DOHH2 (cell line): ENCODE measurements at regions not wholly inside any gene's neighbourhood (a gene's known extent, or its start where the extent isn't known, plus 50 kb on each side); places are given as distances from the start of the nearest gene placed in this dataset.

ENCODE experiments used
- EZH2phosphoT487 ChIP-seq: fragments of 200-600 bp; sonication (generic); IDR thresholded peaks from 2 replicates; pipeline ENCODE4 v1.6.1; 2017; ENCODE audit warnings: borderline replicate concordance, mild to moderate bottlenecking, antibody characterized with exemption, low read length, moderate library complexity, mixed read lengths
- TF ChIP-seq, protein P1 (sequence below): fragments of 200-600 bp; sonication (generic); IDR thresholded peaks from one replicate; pipeline ENCODE4 v1.5.1; 2014; ENCODE audit warnings: antibody characterized with exemption, mild to moderate bottlenecking, low read depth, low read length; ENCODE audit not compliant: poor library complexity, severe bottlenecking

DNA sequence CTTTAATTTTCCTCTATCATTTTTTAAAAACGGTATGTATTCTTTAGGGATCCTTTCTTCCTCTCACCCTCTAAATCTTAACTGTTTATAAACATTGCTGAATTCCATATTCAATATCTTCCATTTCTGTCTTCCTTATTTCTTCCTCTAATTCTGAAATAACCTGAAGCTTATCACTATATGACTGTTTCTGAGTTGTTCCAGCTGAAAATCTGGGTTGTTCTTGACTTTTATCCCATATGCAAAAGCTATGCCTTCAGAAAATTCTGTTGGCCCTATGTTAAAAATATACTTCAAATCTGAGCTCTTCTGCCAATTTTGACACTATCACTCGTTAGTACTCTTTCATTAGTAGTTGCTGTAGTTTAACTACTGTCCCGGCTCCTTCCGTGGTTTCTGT is 970.3 kb downstream of the BCL11B start:
- TF ChIP-seq, protein P1, sequence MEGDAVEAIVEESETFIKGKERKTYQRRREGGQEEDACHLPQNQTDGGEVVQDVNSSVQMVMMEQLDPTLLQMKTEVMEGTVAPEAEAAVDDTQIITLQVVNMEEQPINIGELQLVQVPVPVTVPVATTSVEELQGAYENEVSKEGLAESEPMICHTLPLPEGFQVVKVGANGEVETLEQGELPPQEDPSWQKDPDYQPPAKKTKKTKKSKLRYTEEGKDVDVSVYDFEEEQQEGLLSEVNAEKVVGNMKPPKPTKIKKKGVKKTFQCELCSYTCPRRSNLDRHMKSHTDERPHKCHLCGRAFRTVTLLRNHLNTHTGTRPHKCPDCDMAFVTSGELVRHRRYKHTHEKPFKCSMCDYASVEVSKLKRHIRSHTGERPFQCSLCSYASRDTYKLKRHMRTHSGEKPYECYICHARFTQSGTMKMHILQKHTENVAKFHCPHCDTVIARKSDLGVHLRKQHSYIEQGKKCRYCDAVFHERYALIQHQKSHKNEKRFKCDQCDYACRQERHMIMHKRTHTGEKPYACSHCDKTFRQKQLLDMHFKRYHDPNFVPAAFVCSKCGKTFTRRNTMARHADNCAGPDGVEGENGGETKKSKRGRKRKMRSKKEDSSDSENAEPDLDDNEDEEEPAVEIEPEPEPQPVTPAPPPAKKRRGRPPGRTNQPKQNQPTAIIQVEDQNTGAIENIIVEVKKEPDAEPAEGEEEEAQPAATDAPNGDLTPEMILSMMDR, result no peak
- no peak for TF ChIP-seq EZH2phosphoT487
